ENCODE measurements at regions not wholly inside any gene's neighbourhood (a gene's known extent, or its start where the extent isn't known, plus 50 kb on each side); places are given as distances from the start of the nearest gene placed in this dataset.
"Not testable (repeated sequence)": the region's sequence is repeated elsewhere in the genome, so short reads cannot be mapped to it uniquely, and the experiment has no call there.

DNA sequence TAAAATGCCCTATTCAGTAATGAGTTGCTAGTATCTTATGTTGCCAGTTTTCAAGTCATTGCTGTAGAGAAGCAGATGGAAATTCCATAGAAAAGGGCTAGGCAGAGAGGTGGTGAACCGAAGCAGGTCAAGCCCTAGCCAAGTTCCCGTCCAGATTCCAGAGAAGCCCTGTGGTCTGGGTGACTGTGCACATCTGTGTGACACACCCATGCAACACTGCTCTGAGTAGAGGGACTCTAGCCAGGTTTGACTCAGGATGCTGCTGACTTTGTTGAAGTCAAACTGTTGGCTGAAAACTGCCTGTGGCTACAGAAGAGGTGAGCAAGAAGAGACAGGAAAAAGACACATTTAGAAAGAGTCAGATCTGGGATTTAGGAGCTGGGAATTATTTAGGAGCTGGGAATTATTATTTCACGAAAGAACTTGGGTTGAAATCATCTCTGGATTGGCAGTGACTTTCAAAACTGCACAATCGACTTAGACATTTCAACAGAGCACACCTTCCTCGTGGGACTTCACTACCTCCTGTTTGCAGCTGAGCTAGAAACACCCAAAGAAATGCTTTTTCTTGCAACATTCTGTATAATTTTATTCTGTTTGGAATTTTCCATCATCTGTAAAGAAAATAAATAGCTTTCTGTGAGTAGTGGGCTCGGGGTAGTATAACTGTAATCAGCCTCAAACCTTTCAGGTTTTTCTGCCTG is 149.1 kb upstream of the PRKCQ start:
- no peak for DNase-seq (ENCODE audit: low spot score)

DNA sequence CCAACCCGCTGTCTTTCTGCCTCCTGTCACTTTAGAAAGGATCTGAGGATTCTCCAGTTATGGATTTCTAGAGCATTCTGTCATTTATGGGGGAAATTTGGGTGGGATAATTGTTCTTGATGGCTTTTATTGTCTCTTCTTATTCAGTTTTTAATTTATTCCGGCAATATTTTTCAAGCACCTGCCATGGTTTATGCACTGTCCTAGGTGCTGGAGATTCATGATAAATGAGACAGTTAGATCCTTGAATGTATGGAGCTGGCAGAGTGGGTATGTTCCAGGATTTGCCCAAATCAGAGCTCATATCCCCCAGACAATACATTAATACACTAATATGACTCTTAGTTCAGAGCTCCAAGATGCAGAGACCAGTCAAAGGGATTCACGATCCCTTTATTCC is 146.8 kb upstream of the PRKCQ start:
- DNase-seq (ENCODE audit: low spot score), result no peak

DNA sequence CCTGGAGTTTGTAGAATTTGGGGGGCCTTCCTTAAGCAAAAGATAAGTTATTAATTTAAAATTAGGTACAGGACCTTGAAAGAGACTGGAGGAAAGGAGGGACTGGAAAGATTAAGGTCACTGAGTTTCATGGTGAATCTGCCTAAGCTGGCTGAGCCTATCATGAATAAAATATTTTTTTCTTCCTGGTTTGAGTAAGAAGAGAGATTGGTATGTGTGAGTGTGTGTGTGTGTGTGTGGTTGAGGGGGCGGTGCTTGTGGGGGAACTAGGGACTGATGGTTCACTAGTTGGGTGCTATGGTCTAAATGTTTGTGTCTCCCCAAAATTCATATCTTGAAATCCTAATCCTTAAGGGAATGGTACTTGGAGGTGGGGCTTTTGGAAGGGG is 142.5 kb upstream of the PRKCQ start:
- DNase-seq (ENCODE audit: low spot score), result no peak

DNA sequence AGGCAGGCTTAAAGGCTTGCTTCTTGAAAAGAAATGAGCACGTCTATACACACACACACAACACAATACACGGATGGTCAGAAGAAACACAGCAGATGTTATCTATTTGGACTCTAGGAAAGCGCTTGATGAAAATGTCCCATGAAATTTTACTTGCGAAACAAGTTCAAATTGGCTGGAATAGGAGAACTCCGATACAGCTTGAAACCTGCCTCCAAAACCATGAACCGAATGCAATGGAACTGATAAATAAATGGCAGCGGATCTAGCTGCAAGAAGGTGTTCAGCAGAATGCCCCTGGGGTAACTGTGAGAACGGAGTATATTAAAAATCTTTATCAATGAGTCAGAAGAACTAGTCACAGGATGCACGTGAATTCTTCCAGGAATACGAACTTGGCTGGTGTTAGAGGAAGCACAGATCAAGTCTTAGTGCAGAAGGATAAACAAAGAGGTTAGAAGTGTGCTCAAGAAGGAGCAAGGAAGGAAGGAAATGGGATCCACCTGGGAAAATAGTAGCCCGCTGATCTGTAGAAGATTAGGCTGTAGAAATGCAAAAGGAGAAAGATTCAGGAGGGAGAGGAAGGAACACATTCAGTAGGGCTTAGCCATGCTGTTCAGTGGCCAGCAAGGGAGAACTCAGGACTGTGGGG is 142.0 kb upstream of the PRKCQ start:
- DNase-seq (ENCODE audit: low spot score), result no peak

DNA sequence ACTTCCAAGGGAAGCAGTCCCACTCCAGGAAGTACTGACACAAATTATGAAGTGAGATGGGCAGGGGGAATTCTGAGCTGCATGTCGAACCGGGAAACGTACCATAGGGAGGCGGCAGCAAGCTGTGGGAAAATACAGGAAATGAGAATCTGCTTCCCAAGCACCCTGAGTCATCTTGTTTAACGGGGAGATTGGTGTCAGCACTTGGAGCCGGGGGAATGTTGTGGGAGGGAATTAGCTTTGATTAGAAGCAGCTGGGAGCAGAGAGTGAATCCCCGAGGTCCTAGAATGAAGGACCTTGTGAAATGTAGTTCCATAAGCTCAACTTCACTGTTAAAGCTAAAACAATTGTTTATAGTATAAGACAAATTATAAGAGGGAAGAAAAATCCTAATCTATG is 141.4 kb upstream of the PRKCQ start:
- no peak for DNase-seq (ENCODE audit: low spot score)

DNA sequence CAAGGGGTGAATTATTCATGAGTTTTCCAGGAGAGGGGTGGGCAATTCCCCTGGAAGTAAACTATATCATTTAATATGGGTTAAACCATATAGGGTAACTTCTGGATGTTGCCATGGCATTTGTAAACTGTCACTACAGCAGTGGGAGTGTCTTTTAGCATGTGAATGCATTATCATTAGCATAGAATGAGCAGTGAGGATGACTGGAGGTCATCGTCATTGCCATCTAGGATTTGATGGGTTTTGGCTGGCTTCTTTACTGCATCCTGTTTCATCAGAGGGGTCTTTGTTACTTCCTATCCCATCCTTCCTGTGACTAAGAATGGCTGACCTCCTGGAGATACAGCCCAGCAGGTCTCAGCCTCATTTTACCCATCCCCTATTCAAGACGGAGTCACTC is 139.5 kb upstream of the PRKCQ start:
- no peak for DNase-seq (ENCODE audit: low spot score)

DNA sequence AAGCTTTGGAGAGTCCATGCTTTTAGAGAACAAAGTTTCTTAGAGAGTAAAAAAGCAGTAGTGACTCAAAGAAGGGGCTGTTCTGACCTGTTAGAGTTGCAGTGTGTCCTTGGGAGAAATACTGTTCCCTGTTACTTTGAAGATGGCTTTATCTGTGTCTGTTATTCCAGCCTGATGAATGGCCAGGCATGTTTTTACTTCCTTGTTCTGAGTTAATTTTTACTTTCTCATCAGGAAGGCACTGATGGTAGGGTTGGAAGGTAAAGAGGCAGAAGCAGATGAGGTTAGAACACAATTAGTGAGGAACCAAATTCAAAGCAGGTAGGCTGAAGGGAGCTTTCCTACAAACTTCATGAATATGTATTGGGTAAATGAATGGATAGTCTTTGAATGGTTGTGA is 138.5 kb upstream of the PRKCQ start:
- DNase-seq (ENCODE audit: low spot score), result no peak

DNA sequence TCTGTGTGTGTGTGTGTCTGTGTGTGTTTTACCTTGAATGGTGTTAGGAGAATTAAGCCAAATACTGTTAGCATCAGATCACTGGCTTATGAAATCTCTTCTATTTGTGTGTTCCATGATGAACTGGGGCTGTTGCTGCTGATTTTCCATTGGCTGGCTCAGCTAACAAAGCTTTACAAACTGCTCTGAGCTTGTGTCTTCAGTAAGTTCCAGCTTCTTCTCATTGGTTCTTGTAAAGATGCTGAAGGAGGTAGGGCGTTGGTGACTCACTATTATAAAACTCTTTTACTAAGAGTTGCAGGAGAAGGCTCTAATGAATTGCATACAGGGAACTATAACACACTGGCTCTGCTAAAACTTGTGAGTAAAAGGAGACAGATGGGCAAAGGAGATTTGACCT is 136.4 kb upstream of the PRKCQ start:
- no peak for DNase-seq (ENCODE audit: low spot score)

DNA sequence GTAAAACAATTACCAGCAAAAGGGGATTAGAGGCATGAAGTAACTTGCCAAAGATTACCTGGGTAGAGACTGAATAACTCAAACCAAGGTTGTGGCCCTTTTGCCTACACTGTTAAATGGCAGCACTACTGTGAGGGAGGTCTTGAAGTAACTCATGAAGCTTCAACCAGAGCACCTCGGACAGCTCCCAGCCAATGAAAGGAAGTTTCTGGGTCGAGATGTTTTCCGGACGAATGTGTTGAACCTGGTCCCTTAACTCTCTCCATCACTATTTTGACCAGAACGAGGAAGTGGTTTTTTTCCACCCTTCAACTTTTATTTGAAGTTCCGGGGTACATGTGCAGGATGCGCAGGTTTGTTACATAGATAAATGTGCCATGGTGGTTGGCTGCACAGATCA is 133.6 kb upstream of the PRKCQ start:
- DNase-seq (ENCODE audit: low spot score), result no peak

DNA sequence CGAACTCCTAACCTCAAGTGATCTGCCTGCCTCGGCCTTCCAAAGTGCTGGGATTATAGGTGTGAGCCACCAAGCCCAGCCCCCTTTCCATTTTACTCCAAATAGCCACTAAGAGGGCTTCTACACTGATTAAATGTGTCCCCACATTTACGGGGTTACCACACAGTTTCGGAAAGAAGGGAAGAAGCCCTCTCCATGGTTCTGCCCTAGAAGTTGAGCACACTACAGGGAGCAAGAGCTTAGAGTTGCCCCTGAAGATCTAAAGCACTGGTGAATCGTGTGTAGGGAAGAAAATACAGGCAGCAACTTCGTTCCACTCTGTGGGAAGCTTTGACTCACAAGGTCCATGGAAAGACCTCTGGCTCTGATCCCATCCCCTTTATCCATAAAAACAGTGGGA is 133.0 kb upstream of the PRKCQ start:
- no peak for DNase-seq (ENCODE audit: low spot score)

DNA sequence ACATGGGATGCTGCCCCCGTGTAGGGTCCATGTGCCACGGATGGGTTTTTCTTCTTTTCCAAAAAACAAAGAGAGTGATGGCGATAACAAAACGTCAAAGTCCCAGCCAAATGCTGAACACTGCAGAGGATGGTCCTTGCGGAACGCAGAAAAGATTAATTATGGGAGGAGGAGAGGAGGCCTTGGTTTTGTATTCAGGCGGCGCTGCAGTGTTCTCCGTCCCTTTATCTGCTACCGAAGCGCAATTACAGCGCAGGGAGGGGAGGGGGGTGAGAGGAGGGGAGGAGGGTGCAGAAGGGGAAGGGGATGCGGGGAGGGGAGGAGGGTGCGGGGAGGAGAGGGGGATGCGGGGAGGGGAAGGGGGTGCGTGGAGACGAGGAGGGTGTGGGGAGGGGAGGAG is 131.8 kb upstream of the PRKCQ start:
- no peak for DNase-seq (ENCODE audit: low spot score)

DNA sequence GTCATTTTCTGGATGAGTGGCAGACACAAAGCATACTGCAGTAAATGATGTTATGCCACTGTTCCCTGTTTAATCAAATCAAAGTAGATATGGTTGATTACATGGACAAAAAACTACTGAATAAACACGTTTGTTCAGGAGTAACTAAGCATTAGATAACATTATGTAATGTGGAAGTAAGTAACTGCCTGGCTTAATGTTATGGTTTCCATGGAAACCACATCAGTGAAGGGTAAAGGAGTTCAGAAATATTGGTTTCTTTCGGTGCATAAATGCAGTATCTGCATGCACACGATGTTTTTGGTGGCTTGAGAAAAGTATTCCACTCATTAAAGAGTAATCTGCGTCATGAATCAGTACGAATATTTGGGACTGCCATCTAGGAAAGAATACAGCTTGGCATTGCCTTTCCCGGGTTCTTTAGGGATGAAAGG is 131.3 kb upstream of the PRKCQ start:
- no peak for DNase-seq (ENCODE audit: low spot score)

DNA sequence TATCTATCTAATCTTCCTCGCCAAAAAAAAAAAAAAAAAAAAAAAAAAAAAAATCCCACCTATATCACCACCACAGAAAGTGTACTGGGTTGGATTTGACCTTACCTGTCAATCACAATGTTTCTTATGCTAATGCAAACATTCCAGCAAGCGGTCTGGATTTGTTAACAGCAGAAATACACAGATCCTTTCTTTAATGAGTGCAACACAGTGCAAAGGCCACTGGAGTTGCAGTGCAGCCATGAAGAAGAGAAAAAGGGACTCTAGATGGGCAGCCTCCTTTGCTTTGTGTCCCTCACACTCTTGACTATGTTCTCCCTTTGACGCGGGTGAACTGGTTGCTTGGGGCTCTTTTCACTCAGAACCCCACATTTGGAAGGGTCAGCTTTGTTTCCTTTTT is 127.3 kb upstream of the PRKCQ start:
- no peak for DNase-seq (ENCODE audit: low spot score)

DNA sequence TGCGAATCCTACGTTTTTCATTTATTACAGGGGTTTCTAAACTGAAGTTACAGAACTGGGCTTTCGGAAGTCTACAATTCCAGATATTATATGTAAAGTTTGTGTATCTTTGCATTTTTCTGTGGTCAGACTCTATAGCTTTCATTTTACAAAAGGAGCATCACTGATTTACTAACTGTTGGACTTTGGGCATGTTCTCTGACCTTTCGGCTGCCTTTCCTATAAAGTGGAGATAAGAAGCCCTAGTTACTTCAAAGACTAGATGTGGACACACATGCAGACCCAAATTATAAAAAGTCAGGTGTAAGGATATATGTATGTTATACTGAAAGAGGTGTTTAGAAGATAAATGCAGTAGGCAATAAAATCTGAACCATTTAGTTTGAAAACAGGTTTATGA is 126.6 kb upstream of the PRKCQ start:
- DNase-seq (ENCODE audit: low spot score), result no peak

DNA sequence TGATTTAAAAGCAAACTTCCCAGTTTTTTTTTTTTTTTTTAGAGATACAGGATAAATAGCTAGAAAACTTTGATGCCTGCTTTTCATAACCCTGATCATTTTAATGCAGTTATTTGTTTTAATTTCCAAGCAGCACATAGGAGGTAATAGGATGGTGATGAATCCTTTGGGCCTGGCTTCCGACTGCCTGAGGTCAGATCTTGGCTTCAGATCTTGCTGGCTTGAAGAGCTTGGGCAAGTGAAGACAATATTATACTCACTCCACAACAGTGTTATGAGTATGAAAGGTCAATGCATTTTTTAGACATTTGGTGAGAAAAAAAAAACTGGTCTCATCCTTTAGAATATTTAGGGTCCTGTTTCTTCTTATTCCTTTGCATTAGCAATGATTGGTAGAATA is 124.8 kb upstream of the PRKCQ start:
- no peak for DNase-seq (ENCODE audit: low spot score)

DNA sequence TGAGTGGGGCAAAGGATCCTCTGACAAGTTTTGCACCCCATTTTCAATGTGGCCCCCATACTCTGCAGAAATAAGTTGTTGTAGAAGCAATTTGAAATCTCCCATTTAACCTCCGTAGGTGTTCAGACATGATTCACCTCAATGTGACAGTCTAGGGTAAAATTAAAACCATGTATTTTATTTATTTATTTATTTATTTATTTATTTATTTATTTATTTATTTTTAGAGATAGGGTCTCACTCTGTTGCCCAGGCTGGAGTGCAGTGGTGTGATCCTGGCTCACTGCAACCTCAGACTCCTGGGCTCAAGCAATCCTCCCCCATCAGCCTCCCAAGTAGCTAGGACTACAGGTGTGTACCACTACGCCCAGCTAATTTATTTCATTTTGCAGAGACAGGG is 122.8 kb upstream of the PRKCQ start:
- DNase-seq (ENCODE audit: low spot score), result not testable (repeated sequence)

DNA sequence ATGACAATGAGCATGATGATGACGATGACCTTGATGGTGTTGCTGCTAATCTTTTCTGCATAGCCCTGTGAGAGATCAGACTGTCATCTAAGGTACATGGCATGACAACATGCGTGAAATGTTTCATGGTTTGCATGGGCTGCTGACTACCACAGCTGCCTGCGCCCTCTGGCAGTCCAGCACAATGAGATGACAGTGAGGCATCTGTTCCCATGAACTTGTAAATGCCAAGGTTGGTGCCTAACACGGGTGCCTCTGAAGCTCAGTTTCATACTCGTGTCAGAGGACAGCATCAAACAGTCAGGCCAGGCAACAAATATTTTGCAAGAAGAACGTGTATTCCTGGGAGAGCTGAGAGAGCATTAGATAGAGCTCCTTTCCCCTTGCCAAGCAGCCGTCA is 122.0 kb upstream of the PRKCQ start:
- no peak for DNase-seq (ENCODE audit: low spot score)

DNA sequence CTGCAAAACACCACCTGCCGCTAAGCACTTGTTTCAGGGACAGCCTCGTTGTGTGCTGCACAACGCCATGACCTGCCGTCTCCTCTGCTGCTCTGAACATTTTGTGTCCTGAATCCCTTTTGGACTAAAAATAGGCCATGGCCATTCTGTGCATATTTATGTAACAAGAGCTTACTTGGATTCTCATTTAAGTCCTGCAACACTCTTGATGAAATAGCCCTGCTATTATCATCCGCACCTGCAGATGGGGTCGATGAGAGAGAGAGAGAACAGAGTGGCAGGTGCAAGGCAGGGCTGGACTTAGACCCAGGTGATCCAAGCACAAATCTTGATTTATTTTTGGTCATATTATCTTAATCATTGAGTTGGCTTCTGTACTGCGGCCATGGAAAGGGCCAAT is 121.2 kb upstream of the PRKCQ start:
- DNase-seq (ENCODE audit: low spot score), result no peak

DNA sequence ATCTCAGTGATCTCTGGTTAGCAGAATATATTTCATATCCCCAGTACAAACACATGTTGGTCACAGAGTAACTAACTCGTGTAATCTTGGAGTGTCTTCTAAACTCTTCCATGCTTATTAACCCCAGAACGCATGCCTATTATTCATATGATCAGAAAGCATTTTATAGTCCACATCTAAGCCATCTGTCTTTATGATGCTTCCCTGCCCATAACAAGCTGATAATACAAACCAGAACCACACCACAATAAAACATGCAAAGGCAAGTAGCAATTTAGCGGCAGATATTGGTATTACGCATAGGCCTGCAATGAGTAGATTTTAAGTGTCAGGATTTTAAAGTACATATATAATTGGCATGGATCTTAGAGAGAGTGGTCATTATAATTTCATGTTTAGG is 120.0 kb upstream of the PRKCQ start:
- no peak for DNase-seq (ENCODE audit: low spot score)

DNA sequence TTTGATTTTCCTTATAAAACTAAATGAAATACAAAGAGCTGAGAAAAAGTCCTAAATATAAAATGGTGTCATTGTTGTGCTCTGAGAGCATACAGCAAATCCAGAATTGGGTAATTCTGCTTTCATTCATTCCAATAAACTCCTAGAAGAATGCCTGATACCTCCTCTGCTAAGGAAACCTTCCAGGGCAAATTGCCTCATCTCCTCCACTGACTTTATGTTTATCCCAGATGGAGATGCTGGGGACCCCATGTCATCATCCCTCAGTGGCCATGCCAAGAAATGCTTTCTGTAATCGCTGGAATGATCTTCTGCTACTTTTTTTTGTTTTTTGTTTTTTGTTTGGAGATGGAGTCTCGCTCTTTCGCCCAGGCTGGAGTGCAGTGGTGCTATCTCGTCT is 119.3 kb upstream of the PRKCQ start:
- no peak for DNase-seq (ENCODE audit: low spot score)

DNA sequence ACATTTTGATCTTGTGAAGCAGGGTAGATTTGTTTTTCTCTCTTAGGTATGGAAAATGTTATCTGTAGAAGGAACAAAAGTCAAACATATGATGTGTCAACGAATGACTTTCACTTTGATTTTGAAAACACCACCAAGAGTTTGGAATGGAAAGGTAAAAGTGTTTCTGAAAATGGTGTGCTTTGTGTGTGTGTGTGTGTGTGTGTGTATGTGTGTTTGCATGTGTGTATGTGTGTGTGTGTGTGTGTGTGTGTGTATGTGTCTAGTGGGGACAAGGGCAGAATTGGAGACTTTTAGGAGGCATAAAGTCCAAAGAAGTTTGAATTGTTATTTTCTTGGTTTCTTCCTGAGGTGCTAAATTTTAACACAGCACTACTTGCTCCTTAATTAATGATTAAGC is 115.4 kb upstream of the PRKCQ start:
- no peak for DNase-seq (ENCODE audit: low spot score)

DNA sequence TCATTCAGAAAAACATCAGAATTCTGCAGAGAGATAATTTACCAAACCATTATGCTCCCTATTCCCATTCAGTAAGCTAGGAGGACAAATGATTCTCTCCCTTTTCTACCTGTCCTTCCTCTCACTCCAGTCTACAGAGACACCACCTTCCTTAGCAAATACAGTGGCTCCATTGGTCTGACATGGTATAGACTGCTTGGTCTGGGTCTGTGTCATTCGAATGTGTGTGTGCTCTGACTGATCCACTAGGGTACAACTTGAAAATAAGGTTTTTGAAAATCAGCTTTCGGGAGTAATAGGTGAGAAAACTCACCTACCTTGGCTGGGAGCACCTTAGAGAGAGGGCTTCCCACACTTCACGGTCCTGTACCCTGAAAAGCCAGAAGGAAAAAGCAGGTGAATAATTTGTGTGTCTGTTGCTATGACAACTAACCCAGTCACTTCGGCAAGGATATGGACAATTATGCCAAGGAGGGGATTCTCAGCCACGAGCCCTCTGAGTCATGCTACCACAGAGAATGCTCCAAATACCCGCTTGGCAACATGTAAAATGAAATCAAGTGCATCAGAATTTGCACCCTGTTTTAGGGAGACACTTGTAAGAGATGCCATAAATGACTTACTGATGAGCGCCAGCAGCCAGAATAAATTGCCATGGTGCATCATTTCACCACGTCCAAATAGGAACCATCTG is 114.5 kb upstream of the PRKCQ start:
- no peak for DNase-seq (ENCODE audit: low spot score)

DNA sequence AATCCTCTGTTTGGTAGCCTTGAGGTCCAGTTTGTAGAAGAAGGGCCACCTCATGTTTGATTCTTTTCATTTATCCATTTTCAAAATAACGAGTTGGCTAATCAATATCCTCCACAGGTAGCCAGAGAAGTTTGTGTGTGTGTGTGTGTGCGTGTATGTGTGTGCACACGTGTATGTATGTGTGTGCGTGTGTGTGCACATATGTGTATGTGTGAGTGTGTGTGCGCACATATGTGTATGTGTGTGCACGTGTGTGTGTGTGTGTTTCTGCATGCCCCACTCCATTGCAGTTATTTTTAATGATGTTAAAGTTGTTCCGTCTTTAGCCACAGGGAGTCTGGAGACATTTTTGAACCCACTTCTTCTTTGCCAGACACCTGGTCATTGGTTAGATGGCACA is 112.8 kb upstream of the PRKCQ start:
- no peak for DNase-seq (ENCODE audit: low spot score)

DNA sequence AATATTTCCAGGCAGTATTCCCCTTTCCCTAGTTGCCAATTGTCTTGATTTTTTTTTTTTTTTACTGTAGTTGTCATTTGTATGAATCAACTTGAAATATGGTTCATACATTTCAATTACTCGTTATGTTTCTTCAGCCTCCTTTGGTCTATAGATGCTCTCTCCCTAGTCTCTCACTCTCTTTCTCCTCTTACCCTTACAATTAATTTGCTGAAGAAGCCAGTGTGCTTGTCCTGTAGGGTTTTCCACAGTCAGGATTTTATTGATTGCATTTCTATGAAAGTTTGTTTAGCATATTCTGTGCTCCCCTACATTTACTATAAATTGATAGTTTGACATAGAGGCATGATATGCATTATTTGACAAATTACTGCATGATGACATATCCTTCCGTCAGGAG is 112.0 kb upstream of the PRKCQ start:
- DNase-seq (ENCODE audit: low spot score), result no peak

All from germinal center (tissue), 1 donor.